HS-5 (cell line): ENCODE measurements at regions not wholly inside any gene's neighbourhood (a gene's known extent, or its start where the extent isn't known, plus 50 kb on each side); places are given as distances from the start of the nearest gene placed in this dataset.

Experiments
- DNase-seq: peaks from one replicate; pipeline ENCODE4 v3.0.0-alpha.2; 2012; ENCODE audit warnings: low read depth

GRCh38 chr10:29856295-29856694, 203.1 kb downstream of the JCAD start:
- DNase-seq = no peak

- DNase-seq = no peak
These were observed 205.5 kb downstream of the JCAD start for GRCh38 chr10:29853913-29854312.

GRCh38 chr10:29851241-29851640, 208.1 kb downstream of the JCAD start:
- no peak for DNase-seq

GRCh38 chr10:29850371-29850770, 209.0 kb downstream of the JCAD start:
- DNase-seq = no peak

- no peak for DNase-seq
These were observed 209.5 kb downstream of the JCAD start for GRCh38 chr10:29849886-29850285.

- DNase-seq = peak; percentile 22
These were observed 210.1 kb downstream of the JCAD start for GRCh38 chr10:29849126-29849833.

- no peak for DNase-seq
These were observed 212.1 kb upstream of the SVIL start for GRCh38 chr10:29846881-29847280.

- no peak for DNase-seq
These were observed 210.4 kb upstream of the SVIL start for GRCh38 chr10:29845166-29845565.

GRCh38 chr10:29843143-29843542, 208.4 kb upstream of the SVIL start:
- no peak for DNase-seq

- DNase-seq = no peak
These were observed 207.2 kb upstream of the SVIL start for GRCh38 chr10:29841724-29842649.

GRCh38 chr10:29840516-29841276, 205.9 kb upstream of the SVIL start:
- DNase-seq = no peak

GRCh38 chr10:29839826-29840515, 205.2 kb upstream of the SVIL start:
- DNase-seq = no peak

- no peak for DNase-seq
These were observed 203.8 kb upstream of the SVIL start for GRCh38 chr10:29838539-29838938.

- no peak for DNase-seq
These were observed 202.8 kb upstream of the SVIL start for GRCh38 chr10:29837586-29837985.

GRCh38 chr10:29836396-29836795, 201.6 kb upstream of the SVIL start:
- DNase-seq = no peak

- DNase-seq = no peak
These were observed 200.3 kb upstream of the SVIL start for GRCh38 chr10:29835055-29835454.

- no peak for DNase-seq
These were observed 196.1 kb upstream of the SVIL start for GRCh38 chr10:29830531-29831512.

GRCh38 chr10:29829776-29830175, 195.0 kb upstream of the SVIL start:
- no peak for DNase-seq

- no peak for DNase-seq
These were observed 194.2 kb upstream of the SVIL start for GRCh38 chr10:29828956-29829355.

- DNase-seq = no peak
These were observed 193.7 kb upstream of the SVIL start for GRCh38 chr10:29828440-29828894.

- no peak for DNase-seq
These were observed 192.7 kb upstream of the SVIL start for GRCh38 chr10:29827512-29827911.
